ENCODE measurements at regions not wholly inside any gene's neighbourhood (a gene's known extent, or its start where the extent isn't known, plus 50 kb on each side); places are given as distances from the start of the nearest gene placed in this dataset.

- DNase-seq (ENCODE audit: low spot score) = no peak
Measured at GRCh38 chr4:96099031-96099430, 259.1 kb downstream of the PDHA2 start.

DNA sequence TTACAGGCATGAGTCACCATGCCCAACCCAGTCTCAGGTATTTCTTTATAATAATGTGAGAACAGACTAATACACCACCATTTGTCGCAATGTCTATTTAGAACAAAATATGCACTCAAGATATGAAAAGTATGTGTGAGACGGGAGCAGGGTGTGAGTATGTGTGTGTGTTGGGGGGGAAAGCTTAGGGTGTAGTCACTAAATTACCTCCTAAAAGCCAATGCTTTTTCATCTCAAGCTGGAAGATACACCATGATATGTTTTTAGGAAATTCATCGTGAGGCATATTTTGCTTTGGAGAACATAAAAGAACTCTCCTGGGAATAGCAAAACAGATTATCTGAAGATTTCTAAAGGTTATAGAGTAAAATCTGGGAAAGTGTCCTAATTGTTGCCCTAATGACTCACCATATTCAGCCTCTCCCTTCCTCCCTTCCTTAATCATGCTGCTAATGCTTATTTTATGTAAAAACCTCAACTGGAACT, 262.7 kb downstream of the PDHA2 start:
- DNase-seq (ENCODE audit: low spot score) = no peak

DNA sequence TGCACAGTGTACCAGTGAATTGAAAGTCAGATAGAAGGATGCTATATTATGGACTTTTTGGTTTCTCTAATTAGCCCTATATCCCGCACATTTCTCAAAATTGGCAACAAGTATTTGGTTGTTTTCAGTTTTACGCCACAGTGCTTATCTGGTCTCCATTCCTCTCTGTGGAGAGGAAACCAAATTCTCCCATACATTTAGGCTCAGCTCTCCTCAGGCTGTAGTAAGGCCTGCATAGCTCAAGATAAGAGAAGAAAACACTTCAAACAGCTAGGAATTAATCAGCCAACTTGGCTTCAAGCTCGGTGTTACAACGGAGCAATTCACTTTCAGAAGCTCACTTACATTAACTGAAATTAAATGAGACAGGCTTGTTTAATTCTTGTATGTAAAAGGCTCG, 263.2 kb downstream of the PDHA2 start:
- DNase-seq (ENCODE audit: low spot score) = no peak

DNA sequence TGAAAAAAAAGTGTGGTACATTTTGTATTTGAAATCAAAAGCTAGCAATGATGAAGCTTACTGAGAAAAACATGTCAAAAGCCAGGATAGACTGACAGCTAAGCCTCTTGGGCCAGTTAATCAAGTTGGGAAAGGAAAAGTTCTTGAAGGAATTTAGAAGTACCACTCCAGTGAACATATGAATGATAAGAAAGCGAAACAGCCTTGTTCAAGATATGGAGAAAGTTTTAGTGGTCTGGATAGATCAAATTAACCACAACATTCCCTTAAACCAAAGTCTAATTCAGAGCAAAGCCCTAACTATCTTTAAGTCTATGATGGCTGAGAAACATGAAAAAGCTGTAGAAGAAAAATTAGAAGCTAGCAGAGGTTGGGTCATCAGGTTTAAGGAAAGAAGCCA, 268.3 kb downstream of the PDHA2 start:
- no peak for DNase-seq (ENCODE audit: low spot score)

DNA sequence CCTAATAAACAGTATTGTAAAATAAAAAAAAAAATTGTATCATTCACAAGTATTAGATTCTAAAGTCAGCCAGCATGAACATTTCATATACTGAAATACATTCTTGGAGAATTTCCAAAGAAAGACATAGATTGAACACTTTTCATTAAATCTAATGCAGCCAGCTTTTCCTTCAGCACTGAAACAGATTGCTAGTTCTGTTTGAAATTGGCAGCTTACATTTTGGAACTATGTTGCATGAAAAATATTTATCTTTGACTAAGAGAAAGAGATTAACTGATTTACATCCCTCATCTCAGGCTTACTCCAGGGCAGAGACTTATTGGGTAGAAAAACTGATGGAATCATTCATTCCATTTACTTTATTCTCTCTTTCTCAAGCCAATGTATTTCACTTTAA, 272.7 kb downstream of the PDHA2 start:
- DNase-seq (ENCODE audit: low spot score) = no peak

GRCh38 chr4:96120206-96120605, 280.3 kb downstream of the PDHA2 start:
- no peak for DNase-seq (ENCODE audit: low spot score)

GRCh38 chr4:96126227-96126626, 286.3 kb downstream of the PDHA2 start:
- no peak for DNase-seq (ENCODE audit: low spot score)

DNA sequence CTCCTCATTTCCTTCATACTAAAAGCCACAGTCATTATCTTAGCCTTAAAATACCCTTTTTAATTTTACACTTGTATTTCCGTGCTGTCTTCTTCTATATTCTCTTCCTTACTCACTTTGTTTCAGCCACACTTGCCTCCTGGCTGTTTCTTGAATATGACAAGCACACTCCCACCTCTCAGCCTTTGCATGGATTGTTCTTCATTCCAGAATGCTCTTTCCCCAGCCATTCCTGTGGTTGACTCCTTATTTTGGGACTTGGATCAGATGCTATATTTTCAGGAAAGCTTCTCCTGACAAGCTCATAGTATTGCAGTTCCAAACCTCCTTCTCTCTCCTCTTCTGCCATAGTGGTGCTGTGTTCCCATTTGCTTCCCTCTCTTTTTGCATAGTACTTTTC, 291.3 kb downstream of the PDHA2 start:
- DNase-seq (ENCODE audit: low spot score) = no peak

GRCh38 chr4:96134806-96135205, 294.9 kb downstream of the PDHA2 start:
- DNase-seq (ENCODE audit: low spot score) = no peak

DNA sequence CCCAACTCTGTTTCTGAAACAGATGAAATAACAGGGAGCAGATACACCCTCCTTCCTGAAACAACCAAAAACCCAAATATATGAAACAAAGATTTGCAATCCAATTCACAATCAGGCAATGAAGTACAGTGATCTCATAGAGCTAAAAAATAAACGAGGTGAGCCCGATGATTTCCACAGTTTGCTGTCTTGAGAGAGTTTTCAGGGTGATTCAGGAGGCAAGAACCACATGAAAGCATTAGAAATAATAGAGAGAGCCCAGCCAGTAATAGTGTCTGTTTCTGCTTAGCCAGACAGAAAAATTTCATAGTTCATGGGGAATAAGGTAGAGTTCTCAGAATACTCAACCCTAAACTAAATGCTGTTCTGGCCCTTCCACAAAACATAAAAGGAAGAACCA, 296.2 kb downstream of the PDHA2 start:
- no peak for DNase-seq (ENCODE audit: low spot score)

DNA sequence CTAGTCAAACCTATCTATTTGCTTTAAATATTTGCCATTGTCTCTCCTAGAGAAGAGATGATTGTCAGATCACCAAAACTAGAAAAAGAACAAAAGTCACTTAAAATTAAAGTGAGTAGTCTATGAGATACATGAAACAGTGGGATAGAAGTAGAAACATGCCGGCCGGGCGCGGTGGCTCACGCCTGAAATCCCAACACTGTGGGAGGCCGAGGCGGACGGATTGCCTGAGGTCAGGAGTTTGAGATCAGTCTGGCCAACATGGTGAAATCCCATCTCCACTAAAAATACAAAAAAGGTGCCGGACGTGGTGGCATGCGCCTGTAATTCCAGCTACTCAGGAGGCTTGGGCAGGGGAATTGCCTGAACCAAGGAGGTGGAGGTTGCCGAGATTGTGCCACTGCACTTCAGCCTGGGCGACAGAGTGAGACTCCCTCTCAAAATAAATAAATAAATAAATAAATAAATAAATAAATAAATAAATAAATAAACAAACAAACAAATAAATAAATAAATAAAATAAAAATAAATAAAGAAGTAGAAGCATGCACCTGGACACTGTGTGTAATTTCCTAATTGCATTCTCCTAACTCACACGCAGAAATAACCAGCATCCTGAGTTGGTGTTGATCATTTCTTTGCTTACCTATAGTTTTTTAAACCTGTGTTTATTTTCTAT, 299.5 kb downstream of the PDHA2 start:
- no peak for DNase-seq (ENCODE audit: low spot score)

- DNase-seq (ENCODE audit: low spot score) = no peak
Measured at GRCh38 chr4:96145601-96146000, 305.7 kb downstream of the PDHA2 start.

DNA sequence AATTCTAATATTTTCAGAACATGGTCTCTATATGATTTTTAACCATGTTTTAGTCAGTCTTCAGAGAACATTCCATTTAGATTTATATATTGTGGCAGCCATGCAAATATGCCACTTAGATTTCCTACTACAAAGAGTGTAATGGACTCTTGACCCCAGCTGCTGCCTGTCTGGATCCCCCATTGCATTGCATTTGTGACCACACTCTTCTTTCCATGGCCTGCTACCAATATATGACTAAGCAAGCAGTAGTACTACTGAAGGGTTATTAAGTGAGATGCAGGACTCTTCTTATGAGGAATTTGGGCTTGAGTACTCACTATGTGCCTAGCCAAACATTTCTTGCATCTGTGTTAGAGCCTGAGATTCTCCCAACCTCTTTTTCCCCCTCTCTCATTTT, 306.8 kb downstream of the PDHA2 start:
- no peak for DNase-seq (ENCODE audit: low spot score)

- DNase-seq (ENCODE audit: low spot score) = no peak
Measured at GRCh38 chr4:96149894-96150293, 310.0 kb downstream of the PDHA2 start.

GRCh38 chr4:96150466-96150865, 310.6 kb downstream of the PDHA2 start:
- no peak for DNase-seq (ENCODE audit: low spot score)

GRCh38 chr4:96152824-96153223, 312.9 kb downstream of the PDHA2 start:
- DNase-seq (ENCODE audit: low spot score) = no peak

- DNase-seq (ENCODE audit: low spot score) = no peak
Measured at GRCh38 chr4:96154676-96155075, 314.8 kb downstream of the PDHA2 start.

DNA sequence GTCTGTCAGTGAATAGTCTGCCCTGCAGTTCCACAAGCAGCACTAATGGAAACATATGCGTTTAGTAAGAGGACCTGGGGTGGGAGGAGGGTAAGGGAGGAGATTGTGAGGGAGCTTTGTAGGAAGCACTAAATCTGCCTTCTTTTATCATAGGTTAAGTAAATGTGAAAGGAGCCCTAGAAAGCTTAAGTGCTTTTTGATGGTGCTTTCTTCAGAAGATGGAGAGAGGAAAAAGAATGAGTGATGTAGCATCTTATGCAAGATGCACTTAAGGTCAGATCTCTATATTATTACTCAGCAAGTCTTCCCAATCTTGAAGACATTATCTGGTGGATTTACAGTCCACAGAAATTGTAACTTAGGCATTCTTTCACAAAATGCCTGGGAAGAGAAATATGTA, 322.7 kb downstream of the PDHA2 start:
- no peak for DNase-seq (ENCODE audit: low spot score)

GRCh38 chr4:96164814-96165351, 325.0 kb downstream of the PDHA2 start:
- no peak for DNase-seq (ENCODE audit: low spot score)

DNA sequence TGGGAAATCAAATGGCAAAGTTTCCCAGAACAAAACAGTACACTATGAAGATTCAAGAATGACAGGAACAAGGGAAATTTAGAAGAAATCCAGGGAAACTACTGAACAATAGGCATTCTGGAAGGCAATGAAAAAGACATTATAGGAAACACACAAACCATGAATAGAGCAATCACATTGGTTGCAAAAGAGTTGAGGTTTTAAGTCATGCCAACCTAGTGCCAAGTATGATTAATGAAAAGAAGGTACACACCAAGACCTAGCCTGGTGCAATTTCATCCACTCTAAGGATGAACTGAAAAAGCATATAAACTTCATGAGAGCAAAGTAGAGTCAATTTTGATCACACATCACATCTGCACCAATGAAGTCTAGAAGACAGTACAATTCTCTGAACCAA, 326.9 kb downstream of the PDHA2 start:
- no peak for DNase-seq (ENCODE audit: low spot score)

DNA sequence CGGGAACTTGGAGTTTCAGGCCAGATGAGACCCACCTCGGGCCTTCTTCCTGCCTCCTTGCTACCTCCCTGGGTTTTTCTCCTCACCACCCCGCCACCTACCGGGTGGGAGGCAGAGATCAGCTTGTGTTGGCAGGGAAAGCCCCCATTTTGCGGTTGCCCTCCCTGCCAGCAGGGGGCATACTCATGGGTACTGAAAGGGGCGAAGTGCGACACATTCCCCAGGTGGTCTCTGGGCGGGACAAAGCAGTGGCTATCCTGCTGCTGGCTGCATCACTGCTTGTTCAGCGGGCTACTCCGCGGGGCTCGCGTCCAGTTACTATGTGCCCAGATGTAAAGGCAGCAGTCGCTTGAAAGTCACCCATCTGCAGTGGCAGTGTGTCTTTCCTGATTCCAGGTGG, 330.3 kb downstream of the PDHA2 start:
- DNase-seq (ENCODE audit: low spot score) = peak; percentile 23

DNA sequence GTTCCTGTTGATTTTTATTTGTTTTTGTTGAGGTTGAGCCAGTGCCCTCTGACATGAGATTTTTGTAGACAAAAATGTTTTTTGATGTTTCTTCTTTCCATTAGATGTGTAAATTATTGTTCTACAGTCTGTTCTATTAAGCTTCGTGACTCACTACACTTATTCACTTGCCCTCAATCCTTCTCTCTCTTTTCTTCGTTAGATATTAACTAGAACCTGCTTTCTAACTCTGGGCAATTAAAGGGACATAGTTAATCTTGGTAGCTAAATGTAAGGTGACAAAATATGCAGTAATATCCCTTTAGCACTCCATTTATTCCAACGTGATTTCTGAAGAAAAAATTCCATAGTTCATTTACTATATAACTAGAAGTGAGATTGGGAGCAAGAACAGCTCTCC, 333.9 kb downstream of the PDHA2 start:
- no peak for DNase-seq (ENCODE audit: low spot score)

DNA sequence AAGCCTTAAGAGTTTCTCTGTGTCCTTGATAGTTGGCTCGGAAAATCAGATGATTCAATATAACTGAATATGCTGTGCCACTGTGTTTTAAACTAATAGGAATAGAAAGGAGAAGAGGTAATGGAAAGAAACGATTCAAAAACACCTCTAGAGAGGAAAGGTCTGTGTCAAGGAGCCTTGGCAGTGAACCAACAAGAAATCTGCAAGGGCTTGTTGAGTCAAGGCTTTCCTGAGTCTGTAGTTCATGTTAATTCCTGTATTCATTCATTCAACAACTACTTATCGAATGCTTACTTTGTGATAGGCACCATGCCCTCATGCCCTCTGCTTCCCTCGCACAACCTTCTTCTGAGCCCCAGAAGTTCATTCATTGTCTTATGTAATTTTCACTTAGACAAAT, 336.0 kb downstream of the PDHA2 start:
- DNase-seq (ENCODE audit: low spot score) = no peak

- DNase-seq (ENCODE audit: low spot score) = no peak
Measured at GRCh38 chr4:96183611-96184010, 343.7 kb downstream of the PDHA2 start.

Data from HuH-7.5 (cell line).